IMR-90 (cell line): ENCODE measurements at regions not wholly inside any gene's neighbourhood (a gene's known extent, or its start where the extent isn't known, plus 50 kb on each side); places are given as distances from the start of the nearest gene placed in this dataset.

ENCODE experiments used
- ATAC-seq: fragments of 200-7000 bp; cut with Tn5 transposase; 2 replicates; pipeline ENCODE4 v1.9.1; 2020; ENCODE audit warnings: low read depth, mild to moderate bottlenecking, moderate library complexity
- BruUV-seq: library from RNA; stranded (reverse); fragments of 400-500 nt; replicated peaks from 2 replicates; lab custom pipeline; 2021; lab: Mats Ljungman, UMichigan
- CTCF ChIA-PET: fragments of 300-600 bp; formaldehyde crosslinking; extraction: SDS; loops from one replicate; lab custom pipeline; 2021; ENCODE audit warnings: antibody characterized with exemption; lab: Yijun Ruan, JAX
- POLR2A ChIA-PET: fragments of 300-600 bp; sonication (Branson Sonifier 250); formaldehyde crosslinking; loops from one replicate; lab custom pipeline; 2022; ENCODE audit warnings: antibody characterized with exemption; ENCODE audit not compliant: unreplicated experiment; lab: Charles Lee
- DNase-seq: peaks from one replicate; pipeline ENCODE4 v3.0.0; 2013
- H2AFZ ChIP-seq: replicated peaks from 2 replicates; pipeline ENCODE3; 2013; ENCODE audit warnings: low read length, mild to moderate bottlenecking; ENCODE audit not compliant: poor library complexity
- H2AK5ac ChIP-seq: 2 replicates; pipeline ENCODE4 v1.6.1; 2013; ENCODE audit warnings: low read depth, low read length, inconsistent platforms
- H2AK9ac ChIP-seq: replicated peaks from 2 replicates; pipeline ENCODE3; 2013; ENCODE audit warnings: mild to moderate bottlenecking, low read depth, low read length, moderate library complexity; ENCODE audit not compliant: poor library complexity
- H2BK120ac ChIP-seq: 2 replicates; pipeline ENCODE4 v1.6.1; 2013; ENCODE audit warnings: low read depth, low read length, inconsistent platforms
- H2BK15ac ChIP-seq: 3 replicates; pipeline ENCODE4 v1.6.1; 2013; ENCODE audit warnings: low read depth, low read length, inconsistent platforms
- H2BK20ac ChIP-seq: 2 replicates; pipeline ENCODE4 v1.6.1; 2013; ENCODE audit warnings: low read depth, mild to moderate bottlenecking, inconsistent platforms, low read length, moderate library complexity
- H2BK5ac ChIP-seq: 2 replicates; pipeline ENCODE4 v1.6.1; 2013; ENCODE audit warnings: mild to moderate bottlenecking, low read depth, low read length, inconsistent platforms; ENCODE audit not compliant: poor library complexity, severe bottlenecking
- H3K14ac ChIP-seq: replicated peaks from 2 replicates; pipeline ENCODE4 v1.6.1; 2013; ENCODE audit warnings: low read depth, low read length, inconsistent platforms
- H3K18ac ChIP-seq: 2 replicates; pipeline ENCODE4 v1.6.1; 2013; ENCODE audit warnings: low read depth, low read length, control low read depth
- H3K23ac ChIP-seq: 2 replicates; pipeline ENCODE4 v1.6.1; 2013; ENCODE audit warnings: low read depth, low read length, inconsistent platforms
- H3K27ac ChIP-seq: 2 replicates; pipeline ENCODE4 v1.5.1; 2013; ENCODE audit warnings: mild to moderate bottlenecking, control low read depth, low read length; ENCODE audit not compliant: insufficient read depth
- H3K27me3 ChIP-seq: 2 replicates; pipeline ENCODE4 v1.6.1; 2013; ENCODE audit warnings: low read length; ENCODE audit not compliant: control insufficient read depth, insufficient read depth
- H3K36me3 ChIP-seq: 2 replicates; pipeline ENCODE4 v1.6.1; 2013; ENCODE audit warnings: low read length, mixed read lengths; ENCODE audit not compliant: control insufficient read depth, insufficient read depth
- H3K4ac ChIP-seq: 2 replicates; pipeline ENCODE4 v1.6.1; 2013; ENCODE audit warnings: low read depth, low read length, inconsistent platforms
- H3K4me1 ChIP-seq: 2 replicates; pipeline ENCODE4 v1.6.1; 2013; ENCODE audit warnings: low read length, mixed read lengths; ENCODE audit not compliant: control insufficient read depth, insufficient read depth
- H3K4me2 ChIP-seq: 2 replicates; pipeline ENCODE4 v1.6.1; 2013; ENCODE audit warnings: low read depth, mild to moderate bottlenecking, control low read depth, low read length, moderate library complexity
- H3K4me3 ChIP-seq: 2 replicates; pipeline ENCODE4 v1.5.1; 2013; ENCODE audit warnings: low read depth, mild to moderate bottlenecking, control low read depth, low read length, moderate library complexity; ENCODE audit not compliant: insufficient read depth
- H3K56ac ChIP-seq: 2 replicates; pipeline ENCODE4 v1.6.1; 2013; ENCODE audit warnings: low read length, inconsistent platforms; ENCODE audit not compliant: insufficient read depth; ENCODE audit errors: extremely low read depth
- H3K79me1 ChIP-seq, 2 experiments: 2 replicates each; pipeline ENCODE4 v1.6.1; 2013; ENCODE audit warnings: low read length in 2 of 2, inconsistent platforms in 1 of 2, low read depth in 1 of 2
- H3K9ac ChIP-seq: 2 replicates; pipeline ENCODE4 v1.6.1; 2013; ENCODE audit warnings: low read depth, low read length, control low read depth
- H3K9me1 ChIP-seq: 2 replicates; pipeline ENCODE4 v1.6.1; 2013; ENCODE audit warnings: low read length, inconsistent platforms; ENCODE audit not compliant: insufficient read depth
- H3K9me3 ChIP-seq: 2 replicates; pipeline ENCODE4 v1.6.1; 2013; ENCODE audit warnings: low read length; ENCODE audit not compliant: control insufficient read depth, insufficient read depth
- H4K20me1 ChIP-seq: 2 replicates; pipeline ENCODE4 v1.6.1; 2013; ENCODE audit warnings: low read length, inconsistent platforms; ENCODE audit not compliant: insufficient read depth
- H4K5ac ChIP-seq: 2 replicates; pipeline ENCODE4 v1.6.1; 2013; ENCODE audit warnings: mild to moderate bottlenecking, low read depth, low read length, control low read depth
- H4K8ac ChIP-seq, 2 experiments: 2 replicates each; pipeline ENCODE4 v1.6.1; 2013; ENCODE audit warnings: low read depth in 2 of 2, low read length in 2 of 2, control low read depth in 1 of 2, inconsistent platforms in 1 of 2
- H4K91ac ChIP-seq: 2 replicates; pipeline ENCODE4 v1.6.1; 2013; ENCODE audit warnings: low read depth, low read length, inconsistent platforms; ENCODE audit not compliant: insufficient read depth
- MAZ ChIP-seq: IDR thresholded peaks from 2 replicates; pipeline ENCODE4 v1.6.1; 2012; ENCODE audit warnings: low read depth, mild to moderate bottlenecking, low read length, improper control_type of control experiment, moderate library complexity, borderline replicate concordance
- NFE2L2 ChIP-seq: fragments of 150-350 bp; IDR thresholded peaks from 2 replicates; pipeline ENCODE4 v1.6.1; 2016; ENCODE audit warnings: low read depth, mild to moderate bottlenecking, low read length
- RCOR1 ChIP-seq: IDR thresholded peaks from 2 replicates; pipeline ENCODE4 v1.6.1; 2012; ENCODE audit warnings: mild to moderate bottlenecking, low read length, improper control_type of control experiment; ENCODE audit not compliant: insufficient replicate concordance
- WGBS, 2 experiments: methylation state at CpG; one replicate each; pipeline versions ENCODE4 v1.1.5 to v1.1.7; 2013; ENCODE audit warnings: missing lambda C conversion rate in 2 of 2; ENCODE audit not compliant: insufficient read length in 1 of 2; ENCODE audit errors: extremely low coverage in 2 of 2; 5-methylcytosine and 5-hydroxymethylcytosine counted together
- dilution Hi-C: fragments of 300-500 bp; cut with HindIII; formaldehyde crosslinking; loops from one replicate; pipeline ENCODE4 v1.14.3; 2018; ENCODE audit warnings: low sequenced_read_pairs; ENCODE audit not compliant: unreplicated experiment
- in situ Hi-C: fragments of 300-500 bp; cut with MboI; formaldehyde crosslinking; loops from 3 replicates; pipeline ENCODE4 v1.14.3; 2019; ENCODE audit warnings: low sequenced_read_pairs, inconsistent platforms, mixed read lengths
- intact Hi-C: fragments of 100-400 bp; cut with micrococcal nuclease; formaldehyde crosslinking; loops from 2 replicates; pipeline ENCODE4 v1.10.0; 2022

GRCh38 chr10:83691791-83692596, 447.3 kb upstream of the GHITM start:
- Histone ChIP-seq H3K18ac (no peak overlapping the region), H3K56ac (no peak overlapping the region), H2AK5ac (no peak overlapping the region), H3K4me2 (no peak overlapping the region), H3K4ac (no peak overlapping the region), H3K79me1 (no peaks in the 10 kb centered on the region), H4K8ac (no peak overlapping the region), H3K9me3 (peaks cover 12% of the 10 kb centered on the region), H2BK15ac (no peak overlapping the region), H3K23ac (no peak overlapping the region), H2BK120ac (no peak overlapping the region), H4K20me1 (no peaks in the 10 kb centered on the region), H3K4me1 (no peaks in the 10 kb centered on the region), H4K91ac (no peak overlapping the region), H3K36me3 (no peaks in the 10 kb centered on the region), H4K5ac (no peak overlapping the region), H3K4me3 (no peak overlapping the region), H3K27ac (no peak overlapping the region), H3K14ac (no peak overlapping the region), H3K9me1 (no peaks in the 10 kb centered on the region), H2AFZ (no peak overlapping the region), H3K9ac (no peak overlapping the region), H3K27me3 (no peaks in the 10 kb centered on the region), H2AK9ac (no peak overlapping the region), H2BK20ac (no peak overlapping the region), H2BK5ac (no peak overlapping the region)
- ChIA-PET CTCF (no interaction called here), POLR2A (no interaction called here)
- dilution Hi-C loops (no loop called here), in situ Hi-C loops (no loop called here), intact Hi-C loops (no loop called here)
- ATAC-seq (no peak), DNase-seq (no peak)
- TF ChIP-seq MAZ, result no peak
- no peak for TF ChIP-seq RCOR1
- no peak for TF ChIP-seq NFE2L2
- no TSS peak for BruUV-seq
- WGBS, 2 experiments, result no CpG with 5 or more reads among the region's 2 CpGs
